Erythroblast (primary cell): ENCODE measurements at regions not wholly inside any gene's neighbourhood (a gene's known extent, or its start where the extent isn't known, plus 50 kb on each side); places are given as distances from the start of the nearest gene placed in this dataset.

ENCODE experiments used
- GATA1 ChIP-seq: IDR thresholded peaks from 2 replicates; pipeline ENCODE4 v1.6.1; 2011; ENCODE audit warnings: low read depth, mild to moderate bottlenecking, control low read depth, low read length, moderate library complexity
- POLR2A ChIP-seq: IDR thresholded peaks from 2 replicates; pipeline ENCODE4 v1.6.1; 2011; ENCODE audit warnings: mild to moderate bottlenecking, low read length

DNA sequence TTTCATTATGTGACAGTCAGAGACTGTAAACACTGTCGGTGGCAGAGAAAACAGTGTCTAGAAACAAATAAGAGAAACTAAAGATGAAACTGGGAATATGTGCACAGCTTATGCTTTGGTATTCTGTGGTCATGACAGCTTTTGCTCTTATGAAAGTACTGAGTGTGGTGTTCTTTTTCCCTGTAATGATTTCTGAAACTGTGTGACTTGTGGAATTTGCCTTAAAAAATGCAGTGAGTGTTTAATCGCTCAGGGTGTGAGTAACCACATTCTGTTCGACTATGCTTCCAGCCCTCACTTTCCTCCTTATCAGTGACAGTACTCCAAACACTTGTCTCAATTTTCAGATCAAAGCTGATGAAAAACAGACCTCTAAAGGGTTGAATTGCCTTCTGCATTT is 66.9 kb upstream of the DIAPH3 start:
- TF ChIP-seq POLR2A = no peak
- TF ChIP-seq GATA1 = no peak
